IMR-90 (cell line): ENCODE measurements at regions not wholly inside any gene's neighbourhood (a gene's known extent, or its start where the extent isn't known, plus 50 kb on each side); places are given as distances from the start of the nearest gene placed in this dataset.

ENCODE experiments used
- ATAC-seq: fragments of 200-7000 bp; cut with Tn5 transposase; 2 replicates; pipeline ENCODE4 v1.9.1; 2020; ENCODE audit warnings: low read depth, mild to moderate bottlenecking, moderate library complexity
- BruUV-seq: library from RNA; stranded (reverse); fragments of 400-500 nt; replicated peaks from 2 replicates; lab custom pipeline; 2021; lab: Mats Ljungman, UMichigan
- CTCF ChIA-PET: fragments of 300-600 bp; formaldehyde crosslinking; extraction: SDS; loops from one replicate; lab custom pipeline; 2021; ENCODE audit warnings: antibody characterized with exemption; lab: Yijun Ruan, JAX
- POLR2A ChIA-PET: fragments of 300-600 bp; sonication (Branson Sonifier 250); formaldehyde crosslinking; loops from one replicate; lab custom pipeline; 2022; ENCODE audit warnings: antibody characterized with exemption; ENCODE audit not compliant: unreplicated experiment; lab: Charles Lee
- DNase-seq: peaks from one replicate; pipeline ENCODE4 v3.0.0; 2013
- H2AFZ ChIP-seq: replicated peaks from 2 replicates; pipeline ENCODE3; 2013; ENCODE audit warnings: low read length, mild to moderate bottlenecking; ENCODE audit not compliant: poor library complexity
- H2AK5ac ChIP-seq: 2 replicates; pipeline ENCODE4 v1.6.1; 2013; ENCODE audit warnings: low read depth, low read length, inconsistent platforms
- H2AK9ac ChIP-seq: replicated peaks from 2 replicates; pipeline ENCODE3; 2013; ENCODE audit warnings: mild to moderate bottlenecking, low read depth, low read length, moderate library complexity; ENCODE audit not compliant: poor library complexity
- H2BK120ac ChIP-seq: 2 replicates; pipeline ENCODE4 v1.6.1; 2013; ENCODE audit warnings: low read depth, low read length, inconsistent platforms
- H2BK15ac ChIP-seq: 3 replicates; pipeline ENCODE4 v1.6.1; 2013; ENCODE audit warnings: low read depth, low read length, inconsistent platforms
- H2BK20ac ChIP-seq: 2 replicates; pipeline ENCODE4 v1.6.1; 2013; ENCODE audit warnings: low read depth, mild to moderate bottlenecking, inconsistent platforms, low read length, moderate library complexity
- H2BK5ac ChIP-seq: 2 replicates; pipeline ENCODE4 v1.6.1; 2013; ENCODE audit warnings: mild to moderate bottlenecking, low read depth, low read length, inconsistent platforms; ENCODE audit not compliant: poor library complexity, severe bottlenecking
- H3K14ac ChIP-seq: replicated peaks from 2 replicates; pipeline ENCODE4 v1.6.1; 2013; ENCODE audit warnings: low read depth, low read length, inconsistent platforms
- H3K18ac ChIP-seq: 2 replicates; pipeline ENCODE4 v1.6.1; 2013; ENCODE audit warnings: low read depth, low read length, control low read depth
- H3K23ac ChIP-seq: 2 replicates; pipeline ENCODE4 v1.6.1; 2013; ENCODE audit warnings: low read depth, low read length, inconsistent platforms
- H3K27ac ChIP-seq: 2 replicates; pipeline ENCODE4 v1.5.1; 2013; ENCODE audit warnings: mild to moderate bottlenecking, control low read depth, low read length; ENCODE audit not compliant: insufficient read depth
- H3K27me3 ChIP-seq: 2 replicates; pipeline ENCODE4 v1.6.1; 2013; ENCODE audit warnings: low read length; ENCODE audit not compliant: control insufficient read depth, insufficient read depth
- H3K36me3 ChIP-seq: 2 replicates; pipeline ENCODE4 v1.6.1; 2013; ENCODE audit warnings: low read length, mixed read lengths; ENCODE audit not compliant: control insufficient read depth, insufficient read depth
- H3K4ac ChIP-seq: 2 replicates; pipeline ENCODE4 v1.6.1; 2013; ENCODE audit warnings: low read depth, low read length, inconsistent platforms
- H3K4me1 ChIP-seq: 2 replicates; pipeline ENCODE4 v1.6.1; 2013; ENCODE audit warnings: low read length, mixed read lengths; ENCODE audit not compliant: control insufficient read depth, insufficient read depth
- H3K4me2 ChIP-seq: 2 replicates; pipeline ENCODE4 v1.6.1; 2013; ENCODE audit warnings: low read depth, mild to moderate bottlenecking, control low read depth, low read length, moderate library complexity
- H3K4me3 ChIP-seq: 2 replicates; pipeline ENCODE4 v1.5.1; 2013; ENCODE audit warnings: low read depth, mild to moderate bottlenecking, control low read depth, low read length, moderate library complexity; ENCODE audit not compliant: insufficient read depth
- H3K56ac ChIP-seq: 2 replicates; pipeline ENCODE4 v1.6.1; 2013; ENCODE audit warnings: low read length, inconsistent platforms; ENCODE audit not compliant: insufficient read depth; ENCODE audit errors: extremely low read depth
- H3K79me1 ChIP-seq, 2 experiments: 2 replicates each; pipeline ENCODE4 v1.6.1; 2013; ENCODE audit warnings: low read length in 2 of 2, inconsistent platforms in 1 of 2, low read depth in 1 of 2
- H3K9ac ChIP-seq: 2 replicates; pipeline ENCODE4 v1.6.1; 2013; ENCODE audit warnings: low read depth, low read length, control low read depth
- H3K9me1 ChIP-seq: 2 replicates; pipeline ENCODE4 v1.6.1; 2013; ENCODE audit warnings: low read length, inconsistent platforms; ENCODE audit not compliant: insufficient read depth
- H3K9me3 ChIP-seq: 2 replicates; pipeline ENCODE4 v1.6.1; 2013; ENCODE audit warnings: low read length; ENCODE audit not compliant: control insufficient read depth, insufficient read depth
- H4K20me1 ChIP-seq: 2 replicates; pipeline ENCODE4 v1.6.1; 2013; ENCODE audit warnings: low read length, inconsistent platforms; ENCODE audit not compliant: insufficient read depth
- H4K5ac ChIP-seq: 2 replicates; pipeline ENCODE4 v1.6.1; 2013; ENCODE audit warnings: mild to moderate bottlenecking, low read depth, low read length, control low read depth
- H4K8ac ChIP-seq, 2 experiments: 2 replicates each; pipeline ENCODE4 v1.6.1; 2013; ENCODE audit warnings: low read depth in 2 of 2, low read length in 2 of 2, control low read depth in 1 of 2, inconsistent platforms in 1 of 2
- H4K91ac ChIP-seq: 2 replicates; pipeline ENCODE4 v1.6.1; 2013; ENCODE audit warnings: low read depth, low read length, inconsistent platforms; ENCODE audit not compliant: insufficient read depth
- CEBPB ChIP-seq: IDR thresholded peaks from 2 replicates; pipeline ENCODE4 v1.6.1; 2012; ENCODE audit warnings: low read depth, low read length, improper control_type of control experiment
- MXI1 ChIP-seq: IDR thresholded peaks from 2 replicates; pipeline ENCODE4 v1.6.1; 2012; ENCODE audit warnings: low read depth, mild to moderate bottlenecking, low read length, moderate library complexity, borderline replicate concordance
- RFX5 ChIP-seq: IDR thresholded peaks from 2 replicates; pipeline ENCODE4 v1.8.0; 2012; ENCODE audit warnings: low read depth, mild to moderate bottlenecking, low read length, moderate library complexity
- WGBS, 2 experiments: methylation state at CpG; one replicate each; pipeline versions ENCODE4 v1.1.5 to v1.1.7; 2013; ENCODE audit warnings: missing lambda C conversion rate in 2 of 2; ENCODE audit not compliant: insufficient read length in 1 of 2; ENCODE audit errors: extremely low coverage in 2 of 2; 5-methylcytosine and 5-hydroxymethylcytosine counted together
- dilution Hi-C: fragments of 300-500 bp; cut with HindIII; formaldehyde crosslinking; loops from one replicate; pipeline ENCODE4 v1.14.3; 2018; ENCODE audit warnings: low sequenced_read_pairs; ENCODE audit not compliant: unreplicated experiment
- in situ Hi-C: fragments of 300-500 bp; cut with MboI; formaldehyde crosslinking; loops from 3 replicates; pipeline ENCODE4 v1.14.3; 2019; ENCODE audit warnings: low sequenced_read_pairs, inconsistent platforms, mixed read lengths
- intact Hi-C: fragments of 100-400 bp; cut with micrococcal nuclease; formaldehyde crosslinking; loops from 2 replicates; pipeline ENCODE4 v1.10.0; 2022

- Histone ChIP-seq H4K20me1 (no peaks in the 10 kb centered on the region), H3K4me2 (no peak overlapping the region), H2BK15ac (peak overlapping the region; percentile 73; the same call in 1 of the 3 replicates), H2AK5ac (peak overlapping the region; percentile 38), H3K79me1 (no peaks in the 10 kb centered on the region), H2AK9ac (peak overlapping the region; percentile 85), H3K36me3 (no peaks in the 10 kb centered on the region), H3K18ac (peak overlapping the region; percentile 2; the same call in 1 of the 2 replicates), H3K9me3 (0 out of 2 replicates have a peak, but pooled peaks cover 2% of the 10 kb centered on the region), H2BK120ac (peak overlapping the region; percentile 92), H2BK5ac (peak overlapping the region; percentile 37), H2BK20ac (peak overlapping the region; percentile 89), H3K9me1 (peaks cover 24% of the 10 kb centered on the region), H3K4ac (peak overlapping the region; percentile 89), H3K27me3 (no peaks in the 10 kb centered on the region), H3K9ac (no peak overlapping the region), H4K5ac (no peak overlapping the region), H3K56ac (no peak overlapping the region), H3K14ac (0 out of 2 replicates have a peak overlapping the region, but pooled peaks have one; percentile 18), H4K8ac (peak overlapping the region in 1 of 2 experiments; percentile 47; a peak in 1 of 4 replicates), H3K23ac (no peak overlapping the region), H3K27ac (no peak overlapping the region), H3K4me1 (peaks cover 42% of the 10 kb centered on the region), H4K91ac (peak overlapping the region; percentile 55; the same call in 1 of the 2 replicates), H3K4me3 (no peak overlapping the region), H2AFZ (peak overlapping the region; percentile 78)
- DNase-seq (peak; percentile 33), ATAC-seq (no peak)
- ChIA-PET POLR2A (no interaction called here), CTCF (no interaction called here)
- dilution Hi-C loops, result no loop called here
- no TSS peak for BruUV-seq
- 69% methylated on average over 3 of the region's 3 CpGs; no CpG with 5 or more reads in 1 of the 2 experiments for WGBS, 2 experiments
- in situ Hi-C loops, result loop anchor here (10.0 kb wide), 1 partner anchor 255 kb away; the partner anchor contains the start of gene ZFP36L2
- TF ChIP-seq RFX5, result no peak
- TF ChIP-seq MXI1, result no peak
- TF ChIP-seq CEBPB, result no peak
- intact Hi-C loops, result loop anchor here (10.0 kb wide), 1 partner anchor 515 kb away; no protein-coding TSS in a partner anchor
These were observed 177.8 kb upstream of the HAAO start for GRCh38 chr2:42970151-42970550.
